ENCODE measurements at regions not wholly inside any gene's neighbourhood (a gene's known extent, or its start where the extent isn't known, plus 50 kb on each side); places are given as distances from the start of the nearest gene placed in this dataset.

DNA sequence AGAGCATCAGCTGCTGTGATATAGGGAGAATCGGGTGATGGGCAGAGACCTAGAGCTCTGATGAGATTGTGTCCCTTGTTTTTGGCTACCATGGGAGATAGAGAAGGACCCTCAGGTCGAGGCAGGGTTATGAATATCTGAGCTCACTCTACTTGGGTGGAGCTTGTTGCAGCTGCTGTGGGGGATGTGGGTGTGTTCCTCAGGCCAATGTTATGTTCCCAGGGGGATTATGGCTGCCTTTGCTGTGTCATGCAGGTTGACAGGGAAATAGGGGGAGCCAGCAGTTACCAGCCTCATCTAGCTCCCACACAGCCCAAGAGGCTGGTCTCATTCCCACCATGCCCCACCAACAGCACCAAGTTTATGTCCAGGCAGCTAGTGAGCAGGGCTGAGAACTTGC, 131.5 kb downstream of the TRIM42 start:
- TF ChIP-seq, protein P1, sequence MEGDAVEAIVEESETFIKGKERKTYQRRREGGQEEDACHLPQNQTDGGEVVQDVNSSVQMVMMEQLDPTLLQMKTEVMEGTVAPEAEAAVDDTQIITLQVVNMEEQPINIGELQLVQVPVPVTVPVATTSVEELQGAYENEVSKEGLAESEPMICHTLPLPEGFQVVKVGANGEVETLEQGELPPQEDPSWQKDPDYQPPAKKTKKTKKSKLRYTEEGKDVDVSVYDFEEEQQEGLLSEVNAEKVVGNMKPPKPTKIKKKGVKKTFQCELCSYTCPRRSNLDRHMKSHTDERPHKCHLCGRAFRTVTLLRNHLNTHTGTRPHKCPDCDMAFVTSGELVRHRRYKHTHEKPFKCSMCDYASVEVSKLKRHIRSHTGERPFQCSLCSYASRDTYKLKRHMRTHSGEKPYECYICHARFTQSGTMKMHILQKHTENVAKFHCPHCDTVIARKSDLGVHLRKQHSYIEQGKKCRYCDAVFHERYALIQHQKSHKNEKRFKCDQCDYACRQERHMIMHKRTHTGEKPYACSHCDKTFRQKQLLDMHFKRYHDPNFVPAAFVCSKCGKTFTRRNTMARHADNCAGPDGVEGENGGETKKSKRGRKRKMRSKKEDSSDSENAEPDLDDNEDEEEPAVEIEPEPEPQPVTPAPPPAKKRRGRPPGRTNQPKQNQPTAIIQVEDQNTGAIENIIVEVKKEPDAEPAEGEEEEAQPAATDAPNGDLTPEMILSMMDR (IDR thresholded peaks at IDR 0.05): no peak
- no peak for TF ChIP-seq POLR2A (IDR thresholded peaks at IDR 0.05)
